ENCODE measurements at regions not wholly inside any gene's neighbourhood (a gene's known extent, or its start where the extent isn't known, plus 50 kb on each side); places are given as distances from the start of the nearest gene placed in this dataset.
"Not testable (repeated sequence)": the region's sequence is repeated elsewhere in the genome, so short reads cannot be mapped to it uniquely, and the experiment has no call there.

DNA sequence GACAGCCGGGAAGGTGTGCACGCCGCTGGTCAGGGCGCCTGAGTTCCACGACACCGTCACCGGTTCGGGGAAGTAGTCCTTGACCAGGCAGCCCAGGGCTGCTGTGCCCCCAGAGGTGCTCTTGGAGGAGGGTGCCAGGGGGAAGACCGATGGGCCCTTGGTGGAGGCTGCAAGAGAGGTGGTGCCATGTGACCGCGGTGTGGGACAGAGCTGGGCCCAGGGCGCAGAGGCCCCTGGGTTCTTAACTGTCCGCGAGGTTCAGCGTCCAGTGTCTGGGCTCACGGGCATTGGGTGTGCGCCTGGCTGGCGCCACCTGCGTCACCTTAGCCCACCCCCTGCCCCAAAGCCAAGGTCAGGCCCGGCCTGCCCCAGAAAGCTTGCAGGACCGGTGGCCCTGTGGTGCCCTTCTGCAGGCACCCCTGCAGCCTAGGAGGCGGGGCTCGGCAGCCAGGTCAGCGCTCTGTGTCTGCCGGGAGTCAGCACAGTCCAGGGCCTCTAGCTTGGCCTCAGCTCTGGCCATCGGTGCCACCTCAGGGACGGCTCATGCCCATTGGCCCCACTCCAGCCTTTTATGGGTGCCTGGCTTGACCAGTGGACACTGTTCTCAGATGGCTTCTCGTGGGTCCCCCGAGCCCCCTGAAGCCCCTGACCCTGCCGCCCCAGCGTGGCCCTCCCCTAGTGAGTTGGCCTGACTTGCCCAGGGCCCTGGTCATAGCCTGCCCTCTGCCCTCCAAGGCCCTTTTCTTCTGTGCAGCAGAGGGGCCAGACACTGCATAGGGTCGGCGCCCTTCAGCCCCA is 216.7 kb downstream of the TMEM121 start:
- TF ChIP-seq POLR2A (IDR thresholded peaks at IDR 0.05; ENCODE audit: low read length); EP300 (IDR thresholded peaks at IDR 0.05); ESRRA (IDR thresholded peaks at IDR 0.05; ENCODE audit: borderline replicate concordance, low read length); SREBF2 (IDR thresholded peaks at IDR 0.05); RFX5 (IDR thresholded peaks at IDR 0.05); JUNB (IDR thresholded peaks at IDR 0.05); CHD2 (IDR thresholded peaks at IDR 0.05; ENCODE audit: low read length, partially characterized antibody); PHF8 (IDR thresholded peaks at IDR 0.05; ENCODE audit: borderline replicate concordance, low read depth): not testable (repeated sequence)
- TF ChIP-seq, protein P1, sequence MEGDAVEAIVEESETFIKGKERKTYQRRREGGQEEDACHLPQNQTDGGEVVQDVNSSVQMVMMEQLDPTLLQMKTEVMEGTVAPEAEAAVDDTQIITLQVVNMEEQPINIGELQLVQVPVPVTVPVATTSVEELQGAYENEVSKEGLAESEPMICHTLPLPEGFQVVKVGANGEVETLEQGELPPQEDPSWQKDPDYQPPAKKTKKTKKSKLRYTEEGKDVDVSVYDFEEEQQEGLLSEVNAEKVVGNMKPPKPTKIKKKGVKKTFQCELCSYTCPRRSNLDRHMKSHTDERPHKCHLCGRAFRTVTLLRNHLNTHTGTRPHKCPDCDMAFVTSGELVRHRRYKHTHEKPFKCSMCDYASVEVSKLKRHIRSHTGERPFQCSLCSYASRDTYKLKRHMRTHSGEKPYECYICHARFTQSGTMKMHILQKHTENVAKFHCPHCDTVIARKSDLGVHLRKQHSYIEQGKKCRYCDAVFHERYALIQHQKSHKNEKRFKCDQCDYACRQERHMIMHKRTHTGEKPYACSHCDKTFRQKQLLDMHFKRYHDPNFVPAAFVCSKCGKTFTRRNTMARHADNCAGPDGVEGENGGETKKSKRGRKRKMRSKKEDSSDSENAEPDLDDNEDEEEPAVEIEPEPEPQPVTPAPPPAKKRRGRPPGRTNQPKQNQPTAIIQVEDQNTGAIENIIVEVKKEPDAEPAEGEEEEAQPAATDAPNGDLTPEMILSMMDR (IDR thresholded peaks at IDR 0.05): not testable (repeated sequence)
- TF ChIP-seq, protein P2, sequence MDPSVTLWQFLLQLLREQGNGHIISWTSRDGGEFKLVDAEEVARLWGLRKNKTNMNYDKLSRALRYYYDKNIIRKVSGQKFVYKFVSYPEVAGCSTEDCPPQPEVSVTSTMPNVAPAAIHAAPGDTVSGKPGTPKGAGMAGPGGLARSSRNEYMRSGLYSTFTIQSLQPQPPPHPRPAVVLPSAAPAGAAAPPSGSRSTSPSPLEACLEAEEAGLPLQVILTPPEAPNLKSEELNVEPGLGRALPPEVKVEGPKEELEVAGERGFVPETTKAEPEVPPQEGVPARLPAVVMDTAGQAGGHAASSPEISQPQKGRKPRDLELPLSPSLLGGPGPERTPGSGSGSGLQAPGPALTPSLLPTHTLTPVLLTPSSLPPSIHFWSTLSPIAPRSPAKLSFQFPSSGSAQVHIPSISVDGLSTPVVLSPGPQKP (IDR thresholded peaks at IDR 0.05; ENCODE audit: low read depth, low read length): not testable (repeated sequence)
